Astrocyte of the cerebellum (primary cell): ENCODE measurements at regions not wholly inside any gene's neighbourhood (a gene's known extent, or its start where the extent isn't known, plus 50 kb on each side); places are given as distances from the start of the nearest gene placed in this dataset.

ENCODE experiments used
- DNase-seq: peaks from one replicate; pipeline ENCODE4 v3.0.0-alpha.2; 2011; ENCODE audit warnings: low read depth
- H3K4me3 ChIP-seq: 2 replicates; pipeline ENCODE4 v1.5.1; 2011; ENCODE audit warnings: mild to moderate bottlenecking, low read depth, low read length, moderate library complexity
- CTCF ChIP-seq: IDR thresholded peaks from 2 replicates; pipeline ENCODE4 v1.5.1; 2012; ENCODE audit warnings: low read length, low read depth, moderate library complexity, mild to moderate bottlenecking; ENCODE audit errors: missing control alignments
- in situ Hi-C: cut with HindIII; loops from 2 replicates; pipeline ENCODE4 v1.10.0; 2017; ENCODE audit warnings: low sequenced_read_pairs

- in situ Hi-C loops: no loop called here
- H3K4me3 ChIP-seq: no peak overlapping the region
- DNase-seq: no peak
- TF ChIP-seq CTCF: no peak
These were observed 99.8 kb downstream of the METTL4 start for GRCh38 chr18:2471523-2471922.

GRCh38 chr18:2478662-2479061 is 92.6 kb downstream of the METTL4 start:
- no peak for DNase-seq
- in situ Hi-C loops: no loop called here
- TF ChIP-seq CTCF: no peak
- no peak overlapping the region for H3K4me3 ChIP-seq

GRCh38 chr18:2480536-2480935 is 90.8 kb downstream of the METTL4 start:
- no peak for DNase-seq
- in situ Hi-C loops: no loop called here
- H3K4me3 ChIP-seq: no peak overlapping the region
- no peak for TF ChIP-seq CTCF

GRCh38 chr18:2482706-2483475 is 88.4 kb downstream of the METTL4 start:
- DNase-seq: no peak
- in situ Hi-C loops: no loop called here
- no peak overlapping the region for H3K4me3 ChIP-seq
- TF ChIP-seq CTCF: no peak

- in situ Hi-C loops: no loop called here
- H3K4me3 ChIP-seq: no peak overlapping the region
- no peak for DNase-seq
- TF ChIP-seq CTCF: no peak
These were observed 85.3 kb downstream of the METTL4 start for GRCh38 chr18:2485983-2486382.

GRCh38 chr18:2486426-2486825 is 84.9 kb downstream of the METTL4 start:
- no peak for DNase-seq
- in situ Hi-C loops: no loop called here
- H3K4me3 ChIP-seq: no peak overlapping the region
- no peak for TF ChIP-seq CTCF
